ENCODE measurements at regions not wholly inside any gene's neighbourhood (a gene's known extent, or its start where the extent isn't known, plus 50 kb on each side); places are given as distances from the start of the nearest gene placed in this dataset.

DNA sequence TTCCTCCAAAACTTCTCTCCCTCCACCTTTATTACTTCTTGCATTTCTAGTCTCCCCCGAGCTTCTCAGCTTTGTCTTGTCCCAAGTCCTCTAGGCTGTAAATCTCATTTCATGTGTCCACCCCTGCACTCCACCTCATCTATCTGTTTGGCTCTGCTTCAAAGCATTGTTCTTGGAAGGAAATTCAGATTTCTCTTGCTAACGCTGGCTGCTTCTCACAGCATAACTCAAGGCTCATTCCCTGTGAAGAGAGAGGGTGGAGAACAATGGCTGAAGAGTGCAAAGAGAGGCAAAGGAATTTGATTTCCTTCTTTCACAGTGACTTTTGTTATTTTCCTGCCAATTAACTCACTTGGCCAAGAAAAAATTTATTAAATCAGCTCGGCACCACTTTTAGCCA is 476.5 kb downstream of the TMEM114 start:
- peaks cover 0 to 4% (median 0%) of the 10 kb centered on the region in 3 donors for H3K9me3 ChIP-seq
- TF ChIP-seq, protein P1, sequence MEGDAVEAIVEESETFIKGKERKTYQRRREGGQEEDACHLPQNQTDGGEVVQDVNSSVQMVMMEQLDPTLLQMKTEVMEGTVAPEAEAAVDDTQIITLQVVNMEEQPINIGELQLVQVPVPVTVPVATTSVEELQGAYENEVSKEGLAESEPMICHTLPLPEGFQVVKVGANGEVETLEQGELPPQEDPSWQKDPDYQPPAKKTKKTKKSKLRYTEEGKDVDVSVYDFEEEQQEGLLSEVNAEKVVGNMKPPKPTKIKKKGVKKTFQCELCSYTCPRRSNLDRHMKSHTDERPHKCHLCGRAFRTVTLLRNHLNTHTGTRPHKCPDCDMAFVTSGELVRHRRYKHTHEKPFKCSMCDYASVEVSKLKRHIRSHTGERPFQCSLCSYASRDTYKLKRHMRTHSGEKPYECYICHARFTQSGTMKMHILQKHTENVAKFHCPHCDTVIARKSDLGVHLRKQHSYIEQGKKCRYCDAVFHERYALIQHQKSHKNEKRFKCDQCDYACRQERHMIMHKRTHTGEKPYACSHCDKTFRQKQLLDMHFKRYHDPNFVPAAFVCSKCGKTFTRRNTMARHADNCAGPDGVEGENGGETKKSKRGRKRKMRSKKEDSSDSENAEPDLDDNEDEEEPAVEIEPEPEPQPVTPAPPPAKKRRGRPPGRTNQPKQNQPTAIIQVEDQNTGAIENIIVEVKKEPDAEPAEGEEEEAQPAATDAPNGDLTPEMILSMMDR (IDR thresholded peaks at IDR 0.05): no peak
- H3K36me3 ChIP-seq: no peaks in the 10 kb centered on the region
- no peak overlapping the region for H3K27ac ChIP-seq
- H3K4me3 ChIP-seq: no peak overlapping the region
- no peaks in the 10 kb centered on the region for H3K27me3 ChIP-seq
- intact Hi-C loops (cut with DNase I; ENCODE audit: low total_unique reads): no loop called here
- H3K4me1 ChIP-seq: no peaks in the 10 kb centered on the region
- DNase-seq: no peak

DNA sequence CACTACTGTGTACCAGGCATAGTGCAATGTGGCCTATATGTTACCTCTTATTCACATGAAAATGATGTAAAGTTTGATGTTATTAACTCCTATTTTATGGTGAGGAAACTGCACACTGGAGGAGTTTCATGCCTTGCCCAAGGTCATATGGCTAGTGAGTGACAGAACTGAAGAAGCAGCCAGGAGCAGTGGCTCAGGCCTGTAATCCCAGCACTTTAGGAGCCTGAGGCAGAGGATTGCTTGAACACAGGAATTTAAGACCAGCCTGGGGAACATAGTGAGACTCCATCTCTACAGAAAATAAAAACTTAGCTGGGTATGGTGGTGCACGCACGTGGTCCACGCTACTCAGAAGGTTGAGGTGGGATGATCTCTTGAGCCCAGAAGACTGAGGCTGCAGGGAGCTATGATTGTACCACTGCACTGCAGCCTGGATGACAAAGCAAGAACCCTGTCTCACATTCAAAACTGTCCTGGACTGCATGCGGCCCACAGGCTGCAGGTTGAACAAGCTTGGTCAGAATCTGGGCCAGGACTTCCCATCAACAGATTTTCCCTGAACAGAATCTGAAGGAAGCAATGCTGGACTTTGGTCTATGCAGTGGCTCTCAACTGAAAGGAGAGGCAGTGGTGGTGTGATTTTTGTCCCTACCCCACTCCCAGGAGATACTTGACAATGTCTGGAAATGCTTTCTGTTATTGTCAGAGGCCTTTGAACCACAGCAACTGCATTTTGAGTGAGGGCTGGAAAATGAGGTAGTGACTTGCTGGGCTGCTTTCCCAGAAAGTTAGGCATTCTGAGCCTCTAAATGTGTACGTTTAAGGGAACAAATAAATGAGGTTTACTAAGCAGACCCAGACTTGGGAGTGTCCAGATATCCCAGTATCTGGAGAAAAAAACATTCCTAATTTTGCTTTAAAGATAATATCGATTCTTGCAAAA is 479.5 kb downstream of the TMEM114 start:
- no peak for DNase-seq
- peaks cover 0 to 4% (median 0%) of the 10 kb centered on the region in 3 donors for H3K9me3 ChIP-seq
- H3K27ac ChIP-seq: no peak overlapping the region
- no peaks in the 10 kb centered on the region for H3K4me1 ChIP-seq
- TF ChIP-seq, protein P1 (IDR thresholded peaks at IDR 0.05): no peak
- no peaks in the 10 kb centered on the region for H3K36me3 ChIP-seq
- no peak overlapping the region for H3K4me3 ChIP-seq
- no peaks in the 10 kb centered on the region for H3K27me3 ChIP-seq
- intact Hi-C loops (cut with DNase I; ENCODE audit: low total_unique reads): no loop called here

DNA sequence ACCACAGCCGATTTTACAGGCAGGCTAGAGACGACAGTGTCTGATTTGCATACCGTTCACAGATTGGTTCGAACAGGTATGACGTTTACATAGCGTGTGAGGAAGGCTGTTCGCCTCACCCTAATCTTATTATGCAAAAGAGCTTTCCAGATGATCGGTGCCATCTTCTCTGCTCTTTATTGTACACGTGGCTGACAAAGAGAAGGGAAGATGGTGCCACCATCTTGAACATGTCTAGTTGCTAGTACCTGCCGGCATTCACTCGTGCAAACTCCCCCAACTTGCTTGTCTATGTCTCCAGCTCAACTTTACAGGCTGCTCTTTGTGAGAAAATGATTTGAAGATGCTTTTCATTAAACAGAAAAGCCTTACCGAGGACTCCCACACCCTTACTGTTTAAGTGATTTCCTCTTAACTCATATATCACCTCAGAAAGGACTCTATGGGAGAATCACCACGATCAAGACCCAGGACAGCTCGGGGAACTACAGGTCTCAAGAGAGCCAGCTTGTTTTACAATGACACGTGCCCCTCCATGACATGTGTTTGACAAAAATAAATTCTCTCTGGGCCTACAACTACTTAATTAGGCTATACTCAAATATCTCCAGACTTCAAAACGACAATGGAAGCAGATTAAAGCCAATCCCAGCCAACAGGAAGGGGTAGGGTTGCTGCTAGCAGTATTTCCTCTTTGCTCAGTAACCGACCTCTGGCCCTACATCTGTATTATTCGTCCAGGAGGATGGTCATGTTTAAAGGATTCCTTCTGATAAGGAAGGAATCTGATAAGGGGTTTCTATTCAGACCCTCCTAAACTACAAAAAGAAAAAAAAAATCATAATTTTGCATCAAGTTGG is 480.6 kb downstream of the TMEM114 start:
- intact Hi-C loops (cut with DNase I; ENCODE audit: low total_unique reads): no loop called here
- H3K36me3 ChIP-seq: no peaks in the 10 kb centered on the region
- no peaks in the 10 kb centered on the region for H3K4me1 ChIP-seq
- TF ChIP-seq, protein P1 (IDR thresholded peaks at IDR 0.05): no peak
- no peak for DNase-seq
- H3K27ac ChIP-seq: no peak overlapping the region
- no peaks in the 10 kb centered on the region for H3K27me3 ChIP-seq
- peaks cover 0 to 4% (median 0%) of the 10 kb centered on the region in 3 donors for H3K9me3 ChIP-seq
- H3K4me3 ChIP-seq: no peak overlapping the region

DNA sequence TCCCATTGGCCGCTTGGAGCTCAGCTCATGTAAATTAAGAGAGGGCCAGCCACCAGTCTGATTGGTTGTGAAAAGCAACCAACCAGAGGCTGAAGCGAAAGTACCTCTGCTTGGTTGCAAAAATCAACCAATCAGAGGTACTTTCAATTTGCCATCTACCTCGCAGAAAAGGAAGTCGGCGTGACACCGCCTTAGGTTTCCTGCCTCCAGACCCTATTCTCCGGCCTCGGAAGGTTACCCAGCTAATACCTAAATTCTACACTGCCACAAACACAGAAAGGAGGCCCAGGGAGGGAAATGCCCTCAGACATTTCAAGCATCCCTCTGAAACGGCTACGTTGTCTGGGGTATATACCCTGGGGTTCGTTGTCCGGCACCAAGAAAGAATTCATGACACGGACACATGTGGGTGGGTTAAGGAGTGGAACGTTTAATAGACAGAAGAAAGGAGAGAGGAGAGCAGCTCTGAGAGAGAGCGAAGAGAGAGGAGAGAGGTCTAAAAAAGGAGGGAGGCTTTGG is 481.3 kb downstream of the TMEM114 start:
- TF ChIP-seq, protein P1 (IDR thresholded peaks at IDR 0.05): no peak
- no peak overlapping the region for H3K27ac ChIP-seq
- H3K9me3 ChIP-seq: peaks cover 0 to 4% (median 0%) of the 10 kb centered on the region in 3 donors
- H3K36me3 ChIP-seq: no peaks in the 10 kb centered on the region
- no peaks in the 10 kb centered on the region for H3K4me1 ChIP-seq
- H3K4me3 ChIP-seq: no peak overlapping the region
- intact Hi-C loops (cut with DNase I; ENCODE audit: low total_unique reads): no loop called here
- H3K27me3 ChIP-seq: no peaks in the 10 kb centered on the region
- DNase-seq: no peak

DNA sequence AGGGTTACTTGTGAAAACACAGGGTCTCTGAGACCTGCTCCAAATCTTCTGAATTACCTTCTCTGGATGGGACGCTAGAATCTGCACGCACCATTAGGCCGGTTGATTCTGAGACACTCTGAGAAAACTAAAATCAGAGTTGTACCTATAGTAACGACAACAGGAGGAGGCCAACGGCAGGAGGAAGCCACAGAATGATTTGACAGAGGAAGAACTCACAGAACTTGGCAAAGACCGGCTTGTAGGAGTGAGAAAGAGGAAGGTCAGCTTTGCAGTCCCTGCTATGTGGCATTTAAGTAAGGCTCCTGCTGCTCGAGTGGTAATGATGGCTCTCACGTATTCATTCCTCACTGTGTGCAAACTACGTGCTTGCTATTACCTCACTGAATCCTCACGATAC is 483.0 kb downstream of the TMEM114 start:
- intact Hi-C loops (cut with DNase I; ENCODE audit: low total_unique reads): no loop called here
- Histone ChIP-seq H3K36me3 (no peaks in the 10 kb centered on the region), H3K4me1 (no peaks in the 10 kb centered on the region), H3K27ac (no peak overlapping the region), H3K4me3 (no peak overlapping the region), H3K9me3 (no peaks in the 10 kb centered on the region), H3K27me3 (no peaks in the 10 kb centered on the region)
- TF ChIP-seq, protein P1 (IDR thresholded peaks at IDR 0.05): no peak
- DNase-seq: no peak
